Stomach (tissue), 8 donors: ENCODE measurements at regions not wholly inside any gene's neighbourhood (a gene's known extent, or its start where the extent isn't known, plus 50 kb on each side); places are given as distances from the start of the nearest gene placed in this dataset.

Source experiments
- DNase-seq, 2 donors: peaks; one replicate each; pipeline versions ENCODE4 v3.0.0 to v3.0.0-alpha.2; 2013 to 2019
- H3K27ac ChIP-seq, 5 donors: fragments of 200-600 bp in 4 of 5; sonication (generic) in 4 of 5; one replicate each; pipeline ENCODE4 v1.5.1; 2013 to 2019; ENCODE audit warnings: mild to moderate bottlenecking in 1 of 5, moderate library complexity in 1 of 5
- H3K27me3 ChIP-seq, 3 donors: fragments of 200-600 bp; sonication (generic); one replicate each; pipeline ENCODE4 v1.5.1; 2017 to 2019; ENCODE audit warnings: mixed run types in 1 of 3
- H3K36me3 ChIP-seq, 4 donors: fragments of 200-600 bp; sonication (generic); 1 replicate in 3 of 4; 2 replicates in 1 of 4; pipeline ENCODE4 v1.5.1; 2016 to 2019
- H3K4me1 ChIP-seq, 4 donors: fragments of 200-600 bp; sonication (generic); one replicate each; pipeline ENCODE4 v1.5.1; 2016 to 2019
- H3K4me3 ChIP-seq, 4 donors: fragments of 200-600 bp; sonication (generic) in 3 of 4; one replicate each; pipeline ENCODE4 v1.5.1; 2016 to 2019; ENCODE audit warnings: mild to moderate bottlenecking in 1 of 4
- H3K9me3 ChIP-seq, 4 donors: fragments of 200-600 bp; sonication (generic); one replicate each; pipeline ENCODE4 v1.5.1; 2016 to 2019
- EP300 ChIP-seq: sonication (generic); formaldehyde crosslinking; IDR thresholded peaks from one replicate; pipeline ENCODE4 v1.6.1; 2017; ENCODE audit warnings: antibody characterized with exemption
- POLR2A ChIP-seq, 4 donors: fragments of 450-650 bp; IDR thresholded peaks; one replicate each; pipeline ENCODE4 v1.6.1; 2016; ENCODE audit warnings: antibody characterized with exemption in 4 of 4, control low read depth in 2 of 4, mild to moderate bottlenecking in 1 of 4, moderate library complexity in 1 of 4
- POLR2AphosphoS5 ChIP-seq, 3 donors: sonication (generic); formaldehyde crosslinking; IDR thresholded peaks; one replicate each; pipeline ENCODE4 v1.6.1; 2016; ENCODE audit warnings: antibody characterized with exemption in 3 of 3
- WGBS, 5 donors: extraction: QIAGEN DNeasy Blood & Tissue Kit in 3 of 5; methylation state at CpG; one replicate each; pipeline versions ENCODE4 v1.1.5 to v1.1.7; 2013 to 2018; 5-methylcytosine and 5-hydroxymethylcytosine counted together
- intact Hi-C: fragments of 100-400 bp; cut with DNase I; formaldehyde crosslinking; loops from one replicate; pipeline ENCODE4 v1.15.1; 2023; ENCODE audit warnings: low total_unique reads
- TF ChIP-seq, protein P1 (sequence below), 7 experiments: fragments of 450-650 bp in 4 of 7; fragments of 200-600 bp in 3 of 7; sonication (generic) in 3 of 7; IDR thresholded peaks; one replicate each; pipeline ENCODE4 v1.5.1; 2016 to 2019; ENCODE audit warnings: antibody characterized with exemption in 7 of 7, control low read depth in 2 of 7, mild to moderate bottlenecking in 1 of 7
- donor health status: healthy with polysubstance abuse.
- donor health status: Bipolar disorder and iron deficiency.
- donor health status: healthy.

DNA sequence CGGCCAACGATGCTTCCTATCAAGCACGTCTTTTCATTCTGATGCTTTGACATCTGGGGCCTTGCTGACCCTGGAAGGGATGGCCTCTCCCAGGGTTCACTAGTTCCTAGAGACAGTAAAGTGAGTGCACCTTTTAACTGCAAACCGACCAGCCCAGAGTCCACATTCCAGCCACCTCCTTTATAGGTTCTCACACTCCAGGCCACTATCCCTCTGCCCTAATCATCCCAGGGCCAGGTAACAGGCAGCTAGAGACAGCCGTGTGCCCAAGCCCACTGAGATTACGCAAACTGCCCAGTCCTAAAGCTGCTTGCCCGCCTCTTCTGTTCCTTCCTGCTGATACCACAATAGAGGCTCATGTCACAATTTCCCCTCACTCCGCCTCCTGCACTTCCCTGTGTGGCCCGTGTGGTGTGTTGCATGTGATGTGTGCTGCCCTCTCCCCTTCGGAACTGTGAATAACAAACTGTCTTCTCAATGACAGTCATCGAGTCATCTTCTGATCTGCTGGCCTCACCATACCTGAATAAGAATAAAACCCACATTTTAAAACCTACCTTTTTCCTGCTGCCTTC lies 123.7 kb upstream of the EXOC2 start:
- DNase-seq = no peak
- WGBS, 5 donors = 72 to 89% (median 80%) methylated on average over 11 of the region's 11 CpGs

DNA sequence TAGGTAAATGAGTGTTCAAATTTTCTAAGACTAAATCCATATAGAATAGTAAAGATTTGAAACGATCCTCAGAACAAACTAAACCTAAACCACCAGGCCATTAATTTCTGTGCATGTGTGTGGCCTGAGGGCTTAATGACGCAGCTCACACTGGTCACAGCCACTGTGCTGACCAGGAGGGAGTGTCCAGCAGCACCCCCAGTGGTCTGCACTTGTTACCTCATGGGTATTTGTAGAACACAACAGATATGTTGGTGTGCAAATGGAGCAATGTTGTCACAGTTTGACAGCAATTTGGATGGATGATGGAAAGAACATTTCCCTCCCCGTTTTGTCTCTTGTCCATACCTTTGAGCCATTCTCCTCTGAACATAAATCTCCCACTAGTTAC lies 122.4 kb upstream of the EXOC2 start:
- no peak overlapping the region for H3K4me3 ChIP-seq
- H3K27me3 ChIP-seq = no peaks in the 10 kb centered on the region
- intact Hi-C loops = no loop called here
- peaks cover 0 to 11% (median 0%) of the 10 kb centered on the region in 4 donors for H3K4me1 ChIP-seq
- WGBS, 5 donors = 85 to 96% (median 90%) methylated on average over 3 of the region's 3 CpGs
- TF ChIP-seq POLR2AphosphoS5 (IDR thresholded peaks at IDR 0.05) = no peak
- TF ChIP-seq EP300 = no peak
- TF ChIP-seq, protein P1, sequence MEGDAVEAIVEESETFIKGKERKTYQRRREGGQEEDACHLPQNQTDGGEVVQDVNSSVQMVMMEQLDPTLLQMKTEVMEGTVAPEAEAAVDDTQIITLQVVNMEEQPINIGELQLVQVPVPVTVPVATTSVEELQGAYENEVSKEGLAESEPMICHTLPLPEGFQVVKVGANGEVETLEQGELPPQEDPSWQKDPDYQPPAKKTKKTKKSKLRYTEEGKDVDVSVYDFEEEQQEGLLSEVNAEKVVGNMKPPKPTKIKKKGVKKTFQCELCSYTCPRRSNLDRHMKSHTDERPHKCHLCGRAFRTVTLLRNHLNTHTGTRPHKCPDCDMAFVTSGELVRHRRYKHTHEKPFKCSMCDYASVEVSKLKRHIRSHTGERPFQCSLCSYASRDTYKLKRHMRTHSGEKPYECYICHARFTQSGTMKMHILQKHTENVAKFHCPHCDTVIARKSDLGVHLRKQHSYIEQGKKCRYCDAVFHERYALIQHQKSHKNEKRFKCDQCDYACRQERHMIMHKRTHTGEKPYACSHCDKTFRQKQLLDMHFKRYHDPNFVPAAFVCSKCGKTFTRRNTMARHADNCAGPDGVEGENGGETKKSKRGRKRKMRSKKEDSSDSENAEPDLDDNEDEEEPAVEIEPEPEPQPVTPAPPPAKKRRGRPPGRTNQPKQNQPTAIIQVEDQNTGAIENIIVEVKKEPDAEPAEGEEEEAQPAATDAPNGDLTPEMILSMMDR (IDR thresholded peaks at IDR 0.05) = no peak
- no peak for TF ChIP-seq POLR2A (IDR thresholded peaks at IDR 0.05)
- DNase-seq = no peak
- no peak overlapping the region for H3K27ac ChIP-seq
- H3K36me3 ChIP-seq = no peaks in the 10 kb centered on the region
- no peaks in the 10 kb centered on the region for H3K9me3 ChIP-seq

More for the DNA sequence above, 123.7 kb upstream of the EXOC2 start:
- H3K27ac ChIP-seq = no peak overlapping the region
- H3K27me3 ChIP-seq = no peaks in the 10 kb centered on the region
- intact Hi-C loops = no loop called here
- TF ChIP-seq, protein P1 (IDR thresholded peaks at IDR 0.05) = no peak
- TF ChIP-seq EP300 (no peak), POLR2A (IDR thresholded peaks at IDR 0.05) (no peak), POLR2AphosphoS5 (IDR thresholded peaks at IDR 0.05) (no peak)
- peaks cover 0 to 11% (median 0%) of the 10 kb centered on the region in 4 donors for H3K4me1 ChIP-seq
- H3K4me3 ChIP-seq = no peak overlapping the region
- no peaks in the 10 kb centered on the region for H3K36me3 ChIP-seq
- H3K9me3 ChIP-seq = no peaks in the 10 kb centered on the region

DNA sequence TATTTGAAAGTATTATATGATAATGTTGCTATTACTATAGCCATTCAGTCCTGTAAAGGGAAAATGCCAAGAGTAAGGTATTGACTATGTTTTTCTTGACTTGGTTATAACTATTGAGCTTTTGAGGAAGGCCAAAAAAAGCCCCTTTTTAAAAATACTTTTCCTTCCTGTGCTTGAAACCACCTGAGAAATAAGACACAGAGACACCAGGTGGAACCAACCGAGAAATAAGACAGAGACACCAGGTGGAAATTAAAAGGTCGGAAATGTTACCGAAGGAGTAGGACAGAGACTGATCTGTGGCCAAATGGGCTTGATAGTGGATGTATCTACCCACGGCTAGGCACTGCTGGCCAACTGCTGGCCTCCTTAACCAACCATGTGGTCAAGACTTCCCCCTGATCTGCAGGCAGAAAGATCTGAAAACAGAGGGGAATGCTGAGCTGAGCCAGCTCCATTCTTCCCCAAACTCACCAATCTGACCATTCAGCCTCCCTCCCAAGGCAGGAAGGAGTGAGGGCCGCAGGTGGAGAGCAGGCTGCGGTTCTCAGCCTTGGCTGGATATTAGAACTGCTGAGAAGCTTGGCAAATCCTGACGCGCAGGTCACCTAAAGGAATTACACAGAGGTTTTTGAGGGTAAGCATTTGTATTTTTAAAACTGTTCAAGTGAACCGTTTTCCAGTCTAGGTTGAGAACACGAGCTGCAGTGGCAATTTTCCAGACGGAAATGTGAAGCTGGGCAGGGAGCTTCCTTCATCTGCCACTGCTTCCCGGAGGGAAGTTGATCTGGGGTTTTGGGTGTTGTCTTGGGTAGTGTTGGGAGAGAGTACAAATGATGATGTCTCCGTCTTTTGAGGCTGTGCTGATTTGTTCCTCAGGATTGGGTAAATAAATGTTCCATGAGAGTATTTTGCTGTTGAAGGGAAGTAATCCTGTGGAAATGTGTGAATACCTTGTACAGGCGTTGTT lies 121.7 kb upstream of the EXOC2 start:
- H3K4me3 ChIP-seq = no peak overlapping the region
- H3K36me3 ChIP-seq = no peaks in the 10 kb centered on the region
- TF ChIP-seq POLR2A (IDR thresholded peaks at IDR 0.05) = no peak
- no peak for TF ChIP-seq POLR2AphosphoS5 (IDR thresholded peaks at IDR 0.05)
- TF ChIP-seq EP300 = no peak
- TF ChIP-seq, protein P1 (IDR thresholded peaks at IDR 0.05) = no peak
- peaks cover 0 to 11% (median 0%) of the 10 kb centered on the region in 4 donors for H3K4me1 ChIP-seq
- WGBS, 5 donors = 80 to 87% (median 83%) methylated on average over 14 of the region's 14 CpGs
- H3K27me3 ChIP-seq = no peaks in the 10 kb centered on the region
- intact Hi-C loops = no loop called here
- no peaks in the 10 kb centered on the region for H3K9me3 ChIP-seq
- no peak overlapping the region for H3K27ac ChIP-seq
- no peak for DNase-seq

DNA sequence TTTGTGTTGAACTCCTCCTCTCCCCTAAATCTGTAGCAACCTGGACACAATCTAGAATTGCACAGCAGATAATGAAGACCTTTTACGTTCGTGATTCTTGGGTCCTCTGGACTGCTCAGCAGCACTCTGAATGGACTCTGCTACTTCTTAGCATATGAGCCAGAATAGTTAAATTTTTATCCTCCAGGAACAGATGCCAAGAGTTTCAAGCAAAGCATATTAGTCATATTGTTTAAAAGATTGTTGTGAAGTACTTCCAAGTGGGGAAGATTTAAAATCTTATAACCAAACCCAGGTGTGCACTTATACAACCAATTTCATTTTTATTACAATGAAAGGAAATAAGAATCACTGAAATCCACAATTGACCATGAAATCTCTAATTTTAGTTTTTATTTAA lies 118.9 kb upstream of the EXOC2 start:
- Histone ChIP-seq H3K27ac (no peak overlapping the region), H3K27me3 (no peaks in the 10 kb centered on the region), H3K36me3 (no peaks in the 10 kb centered on the region), H3K9me3 (no peaks in the 10 kb centered on the region), H3K4me1 (no peaks in the 10 kb centered on the region), H3K4me3 (no peak overlapping the region)
- DNase-seq = no peak
- TF ChIP-seq POLR2AphosphoS5 (IDR thresholded peaks at IDR 0.05) = no peak
- intact Hi-C loops = no loop called here
- WGBS, 5 donors = 69 to 79% (median 71%) methylated on average over 2 of the region's 2 CpGs
